Astrocyte of the spinal cord (primary cell): ENCODE measurements at regions not wholly inside any gene's neighbourhood (a gene's known extent, or its start where the extent isn't known, plus 50 kb on each side); places are given as distances from the start of the nearest gene placed in this dataset.

ENCODE experiments used
- DNase-seq: peaks from one replicate; pipeline ENCODE4 v3.0.0; 2011; ENCODE audit warnings: low read depth, low spot score
- H3K4me3 ChIP-seq: 2 replicates; pipeline ENCODE4 v1.5.1; 2011; ENCODE audit warnings: low read depth, mild to moderate bottlenecking, low read length, moderate library complexity
- in situ Hi-C: cut with HindIII; loops from 2 replicates; pipeline ENCODE4 v1.10.0; 2017; ENCODE audit warnings: low sequenced_read_pairs
- TF ChIP-seq, protein P1 (sequence below): IDR thresholded peaks from 2 replicates; pipeline ENCODE4 v1.5.1; 2012; ENCODE audit warnings: low read depth, mild to moderate bottlenecking, low read length, inconsistent platforms

GRCh38 chr1:229810961-229811360 lies 184.9 kb downstream of the URB2 start:
- DNase-seq: no peak
- no peak overlapping the region for H3K4me3 ChIP-seq
- TF ChIP-seq, protein P1, sequence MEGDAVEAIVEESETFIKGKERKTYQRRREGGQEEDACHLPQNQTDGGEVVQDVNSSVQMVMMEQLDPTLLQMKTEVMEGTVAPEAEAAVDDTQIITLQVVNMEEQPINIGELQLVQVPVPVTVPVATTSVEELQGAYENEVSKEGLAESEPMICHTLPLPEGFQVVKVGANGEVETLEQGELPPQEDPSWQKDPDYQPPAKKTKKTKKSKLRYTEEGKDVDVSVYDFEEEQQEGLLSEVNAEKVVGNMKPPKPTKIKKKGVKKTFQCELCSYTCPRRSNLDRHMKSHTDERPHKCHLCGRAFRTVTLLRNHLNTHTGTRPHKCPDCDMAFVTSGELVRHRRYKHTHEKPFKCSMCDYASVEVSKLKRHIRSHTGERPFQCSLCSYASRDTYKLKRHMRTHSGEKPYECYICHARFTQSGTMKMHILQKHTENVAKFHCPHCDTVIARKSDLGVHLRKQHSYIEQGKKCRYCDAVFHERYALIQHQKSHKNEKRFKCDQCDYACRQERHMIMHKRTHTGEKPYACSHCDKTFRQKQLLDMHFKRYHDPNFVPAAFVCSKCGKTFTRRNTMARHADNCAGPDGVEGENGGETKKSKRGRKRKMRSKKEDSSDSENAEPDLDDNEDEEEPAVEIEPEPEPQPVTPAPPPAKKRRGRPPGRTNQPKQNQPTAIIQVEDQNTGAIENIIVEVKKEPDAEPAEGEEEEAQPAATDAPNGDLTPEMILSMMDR: no peak
- in situ Hi-C loops: no loop called here

GRCh38 chr1:229812148-229812547 lies 186.1 kb downstream of the URB2 start:
- H3K4me3 ChIP-seq: no peak overlapping the region
- in situ Hi-C loops: no loop called here
- TF ChIP-seq, protein P1: no peak
- no peak for DNase-seq

- in situ Hi-C loops: no loop called here
- H3K4me3 ChIP-seq: no peak overlapping the region
Measured at GRCh38 chr1:229812693-229813092, 186.6 kb downstream of the URB2 start.

DNA sequence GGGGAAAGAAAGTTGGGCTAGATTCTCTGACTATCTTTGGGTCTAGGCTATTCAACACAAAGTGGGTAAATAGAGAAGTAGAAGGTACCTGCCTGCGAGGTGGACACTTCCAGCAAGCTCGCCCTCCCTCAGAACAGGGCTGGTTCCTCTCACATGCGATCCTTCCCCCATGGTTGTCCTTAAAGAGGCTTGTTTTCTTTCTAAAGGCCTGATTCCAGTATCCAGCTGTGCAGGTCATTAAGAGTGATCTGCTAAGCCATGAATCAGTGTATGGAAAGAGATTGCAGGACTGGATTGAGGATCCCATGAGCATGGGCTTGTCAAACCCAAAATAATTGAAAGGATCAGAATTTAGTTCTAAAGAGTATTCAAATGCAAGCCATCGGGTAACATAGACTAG lies 189.0 kb downstream of the URB2 start:
- no peak for DNase-seq
- no peak overlapping the region for H3K4me3 ChIP-seq
- in situ Hi-C loops: no loop called here
- TF ChIP-seq, protein P1: no peak

More at GRCh38 chr1:229812693-229813092, 186.6 kb downstream of the URB2 start:
- TF ChIP-seq, protein P1: no peak
- DNase-seq: no peak

GRCh38 chr1:229815961-229816360 lies 189.9 kb downstream of the URB2 start:
- in situ Hi-C loops: no loop called here
- H3K4me3 ChIP-seq: no peak overlapping the region
- TF ChIP-seq, protein P1: no peak
- DNase-seq: no peak

DNA sequence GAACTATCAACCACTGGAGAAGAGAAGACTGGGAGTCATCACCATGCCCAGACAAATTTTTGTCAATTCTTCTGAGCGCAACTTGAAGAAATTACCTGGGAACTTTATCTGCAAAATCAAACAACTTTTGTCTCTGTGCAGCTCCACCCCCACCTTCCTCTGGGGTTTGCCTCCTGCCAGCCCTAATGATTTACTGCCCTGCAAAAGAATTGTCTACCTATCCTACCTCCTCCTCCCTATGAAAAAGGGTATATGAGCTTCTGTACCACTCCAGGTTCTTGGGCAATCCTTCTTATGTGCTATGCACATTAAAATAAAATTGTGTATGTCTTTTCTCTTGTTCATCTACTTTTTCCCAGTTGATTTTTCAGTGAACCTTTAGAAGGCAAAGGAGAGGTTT lies 191.9 kb downstream of the URB2 start:
- no peak for DNase-seq
- H3K4me3 ChIP-seq: no peak overlapping the region
- TF ChIP-seq, protein P1: no peak
- in situ Hi-C loops: no loop called here

DNA sequence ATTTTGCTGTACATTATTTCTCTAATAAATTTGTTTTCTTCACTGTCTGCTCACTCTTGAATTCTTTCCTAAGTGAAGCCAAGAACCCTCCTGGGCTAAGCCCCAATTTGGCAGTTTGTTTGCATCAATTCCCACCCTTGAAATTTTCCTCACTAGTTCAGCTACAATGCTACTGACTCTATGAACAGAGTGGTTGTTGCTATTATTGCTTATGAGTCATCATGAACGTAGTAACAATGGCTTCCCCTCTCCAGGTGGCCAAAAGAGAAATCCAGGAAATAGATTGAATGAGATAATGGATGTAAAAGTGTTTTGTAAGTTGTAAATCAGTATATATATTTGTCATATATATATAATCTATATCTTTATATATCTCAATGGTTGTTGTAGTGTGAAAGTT lies 193.0 kb downstream of the URB2 start:
- DNase-seq: peak; percentile 2
- TF ChIP-seq, protein P1: no peak
- no peak overlapping the region for H3K4me3 ChIP-seq
- in situ Hi-C loops: no loop called here
